Neuron (in vitro differentiated cells): ENCODE measurements at regions not wholly inside any gene's neighbourhood (a gene's known extent, or its start where the extent isn't known, plus 50 kb on each side); places are given as distances from the start of the nearest gene placed in this dataset.
"Not testable (repeated sequence)": the region's sequence is repeated elsewhere in the genome, so short reads cannot be mapped to it uniquely, and the experiment has no call there.

Source experiments
- H2AFZ ChIP-seq: one replicate; pipeline ENCODE4 v1.6.1; 2013; ENCODE audit warnings: low read depth, mild to moderate bottlenecking, inconsistent platforms, low read length, moderate library complexity
- H3K27me3 ChIP-seq: one replicate; pipeline ENCODE4 v1.6.1; 2013; ENCODE audit warnings: low read length; ENCODE audit not compliant: insufficient read depth
- H3K36me3 ChIP-seq: one replicate; pipeline ENCODE4 v1.6.1; 2013; ENCODE audit warnings: low read length; ENCODE audit not compliant: insufficient read depth
- H3K4me1 ChIP-seq: one replicate; pipeline ENCODE4 v1.6.1; 2013; ENCODE audit warnings: low read length; ENCODE audit not compliant: insufficient read depth
- H3K4me3 ChIP-seq: 2 replicates; pipeline ENCODE4 v1.5.1; 2013; ENCODE audit warnings: mild to moderate bottlenecking, low read length, moderate library complexity
- H3K9me3 ChIP-seq: one replicate; pipeline ENCODE4 v1.6.1; 2013; ENCODE audit warnings: low read length

DNA sequence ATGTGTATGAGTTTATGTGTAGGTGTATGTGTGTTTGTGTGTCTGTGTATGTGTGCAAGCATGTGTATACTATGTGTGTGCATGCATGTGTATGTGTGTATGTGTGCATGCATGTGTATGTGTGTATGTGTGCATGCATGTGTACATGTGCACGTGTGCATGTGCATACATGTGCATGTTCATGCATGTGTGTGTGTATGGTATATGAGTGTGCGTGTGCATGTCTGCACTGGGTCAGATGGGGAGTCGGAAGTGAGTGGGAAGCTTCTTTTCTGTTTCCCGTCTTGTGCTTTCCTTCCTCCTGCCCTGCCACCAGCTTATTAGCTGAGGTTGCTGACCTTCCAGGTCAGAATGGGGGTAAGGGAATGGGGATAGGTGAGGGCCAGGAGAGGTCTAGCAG is 174.7 kb downstream of the MAP2K4 start:
- Histone ChIP-seq H2AFZ (no peak overlapping the region), H3K4me1 (no peaks in the 10 kb centered on the region), H3K36me3 (no peaks in the 10 kb centered on the region), H3K4me3 (no peak overlapping the region), H3K9me3 (no peaks in the 10 kb centered on the region), H3K27me3 (no peaks in the 10 kb centered on the region)

GRCh38 chr17:12201294-12201880 is 180.7 kb downstream of the MAP2K4 start:
- Histone ChIP-seq H3K4me3 (no peak overlapping the region), H2AFZ (no peak overlapping the region), H3K4me1 (no peaks in the 10 kb centered on the region), H3K27me3 (no peaks in the 10 kb centered on the region), H3K9me3 (no peaks in the 10 kb centered on the region), H3K36me3 (no peaks in the 10 kb centered on the region)

- no peaks in the 10 kb centered on the region for H3K27me3 ChIP-seq
- no peaks in the 10 kb centered on the region for H3K9me3 ChIP-seq
- H3K4me3 ChIP-seq: no peak overlapping the region
- H3K36me3 ChIP-seq: no peaks in the 10 kb centered on the region
- H2AFZ ChIP-seq: no peak overlapping the region
- H3K4me1 ChIP-seq: no peaks in the 10 kb centered on the region
These were observed 189.0 kb downstream of the MAP2K4 start for GRCh38 chr17:12209632-12210191.

DNA sequence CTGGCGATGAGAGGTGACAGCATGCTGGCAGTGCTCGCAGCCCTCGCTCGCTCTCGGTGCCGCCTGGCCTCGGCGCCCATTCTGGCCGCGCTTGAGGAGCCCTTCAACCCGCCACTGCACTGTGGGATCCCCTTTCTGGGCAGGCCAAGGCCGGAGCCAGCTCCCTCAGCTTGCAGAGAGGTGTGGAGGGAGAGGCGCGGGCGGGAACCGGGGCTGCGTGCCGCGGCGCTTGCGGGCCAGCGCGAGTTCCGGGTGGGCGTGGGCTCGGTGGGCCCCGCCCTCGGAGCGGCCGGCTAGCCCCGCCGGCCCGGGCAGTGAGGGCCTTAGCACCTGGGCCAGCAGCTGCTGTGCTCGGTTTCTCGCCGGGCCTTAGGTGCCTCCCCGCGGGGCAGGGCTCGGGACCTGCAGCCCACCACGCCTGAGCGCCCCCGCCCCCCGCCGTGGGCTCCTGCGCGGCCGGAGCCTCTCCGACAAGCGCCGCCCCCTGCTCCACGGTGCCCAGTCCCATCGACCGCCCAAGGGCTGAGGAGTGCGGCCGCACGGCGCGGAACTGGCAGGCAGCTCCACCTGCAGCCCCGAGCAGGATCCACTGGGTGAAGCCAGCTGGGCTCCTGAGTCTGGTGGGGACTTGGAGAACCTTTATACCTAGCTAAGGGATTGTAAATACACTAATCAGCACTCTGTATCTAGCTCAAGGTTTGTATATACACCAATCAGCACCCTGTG is 200.2 kb downstream of the MAP2K4 start:
- not testable (repeated sequence) for H3K36me3 ChIP-seq, H3K4me3 ChIP-seq, H3K4me1 ChIP-seq, H3K9me3 ChIP-seq, H2AFZ ChIP-seq, H3K27me3 ChIP-seq

GRCh38 chr17:12222392-12222791 is 201.7 kb downstream of the MAP2K4 start:
- Histone ChIP-seq H3K4me1 (no peaks in the 10 kb centered on the region), H3K27me3 (peaks cover 3% of the 10 kb centered on the region), H3K36me3 (no peaks in the 10 kb centered on the region), H3K9me3 (no peaks in the 10 kb centered on the region), H2AFZ (no peak overlapping the region), H3K4me3 (no peak overlapping the region)

GRCh38 chr17:12227547-12227946 is 206.9 kb downstream of the MAP2K4 start:
- H2AFZ ChIP-seq: no peak overlapping the region
- H3K9me3 ChIP-seq: no peaks in the 10 kb centered on the region
- no peak overlapping the region for H3K4me3 ChIP-seq
- no peaks in the 10 kb centered on the region for H3K36me3 ChIP-seq
- peaks cover 3% of the 10 kb centered on the region for H3K27me3 ChIP-seq
- H3K4me1 ChIP-seq: no peaks in the 10 kb centered on the region

- Histone ChIP-seq H3K27me3 (no peaks in the 10 kb centered on the region), H2AFZ (no peak overlapping the region), H3K9me3 (no peaks in the 10 kb centered on the region), H3K4me1 (no peaks in the 10 kb centered on the region), H3K36me3 (no peaks in the 10 kb centered on the region), H3K4me3 (no peak overlapping the region)
These were observed 208.7 kb downstream of the MAP2K4 start for GRCh38 chr17:12229335-12229734.

DNA sequence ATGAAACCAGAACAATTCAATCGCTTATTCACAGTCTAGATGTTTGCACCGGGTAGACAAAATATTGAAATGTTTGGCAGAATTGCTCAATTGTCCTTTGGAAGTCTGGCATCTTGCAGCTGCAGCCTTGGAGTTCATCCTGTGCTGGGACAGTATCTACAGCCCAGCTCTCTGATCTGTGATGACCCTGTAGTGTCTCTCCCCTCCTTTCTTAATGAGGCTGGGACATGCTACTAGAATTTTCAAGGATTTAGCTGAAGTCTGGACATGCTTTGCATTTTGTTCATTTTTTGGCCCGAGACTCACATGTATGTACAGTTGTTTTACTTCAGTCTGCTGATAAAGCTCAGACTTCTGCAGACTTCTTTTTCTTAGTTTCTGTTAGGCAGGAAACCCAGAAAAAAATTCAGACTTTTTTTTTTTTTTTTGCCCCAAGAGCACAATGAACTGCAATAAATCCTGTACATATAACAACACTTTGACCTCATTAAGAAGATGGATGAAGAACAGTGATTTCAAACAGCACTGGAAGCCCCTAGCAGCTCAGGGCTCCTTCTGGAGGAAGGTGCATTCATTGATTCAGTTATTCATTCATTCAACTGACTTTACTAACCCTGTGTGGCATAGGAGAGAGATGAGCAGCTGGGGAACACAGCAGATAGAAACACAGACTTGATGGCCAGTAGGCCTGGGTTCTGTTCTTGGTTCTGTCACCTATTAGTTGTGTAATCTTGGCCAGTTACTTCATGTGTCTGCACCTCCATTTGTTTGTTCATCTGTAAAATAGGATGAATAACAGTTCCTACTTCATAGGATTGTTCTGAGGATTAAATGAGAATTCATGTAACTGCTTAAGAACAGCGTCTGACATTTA is 210.0 kb downstream of the MAP2K4 start:
- Histone ChIP-seq H3K4me3 (no peak overlapping the region), H3K4me1 (no peaks in the 10 kb centered on the region), H3K27me3 (no peaks in the 10 kb centered on the region), H3K36me3 (no peaks in the 10 kb centered on the region), H3K9me3 (no peaks in the 10 kb centered on the region), H2AFZ (no peak overlapping the region)

DNA sequence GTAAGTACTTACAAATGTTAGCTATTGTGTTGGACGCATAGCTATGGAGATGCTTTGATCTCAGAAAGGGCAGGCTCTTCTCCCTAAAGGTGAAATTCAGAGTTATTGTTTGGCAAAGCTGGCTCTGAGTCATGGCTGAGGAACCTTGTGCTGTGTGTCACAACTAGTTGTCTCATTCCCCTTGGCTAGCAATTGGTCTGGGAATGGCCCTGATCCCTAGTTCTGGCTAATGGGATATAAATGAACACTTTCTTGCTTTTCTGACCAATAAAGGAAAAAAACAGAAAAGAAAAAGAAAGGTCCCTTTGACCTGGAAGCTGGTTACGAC is 210.6 kb downstream of the MAP2K4 start:
- Histone ChIP-seq H3K27me3 (no peaks in the 10 kb centered on the region), H2AFZ (no peak overlapping the region), H3K4me1 (no peaks in the 10 kb centered on the region), H3K9me3 (no peaks in the 10 kb centered on the region), H3K4me3 (no peak overlapping the region), H3K36me3 (no peaks in the 10 kb centered on the region)

- not testable (repeated sequence) for H3K4me1 ChIP-seq, H3K27me3 ChIP-seq, H2AFZ ChIP-seq, H3K36me3 ChIP-seq, H3K4me3 ChIP-seq, H3K9me3 ChIP-seq
These were observed 218.3 kb downstream of the MAP2K4 start for GRCh38 chr17:12239021-12239420.

- no peak overlapping the region for H2AFZ ChIP-seq
- H3K27me3 ChIP-seq: peaks cover 3% of the 10 kb centered on the region
- no peak overlapping the region for H3K4me3 ChIP-seq
- H3K9me3 ChIP-seq: no peaks in the 10 kb centered on the region
- H3K4me1 ChIP-seq: no peaks in the 10 kb centered on the region
- H3K36me3 ChIP-seq: no peaks in the 10 kb centered on the region
These were observed 221.8 kb downstream of the MAP2K4 start for GRCh38 chr17:12242345-12242954.

GRCh38 chr17:12247761-12248160 is 227.1 kb downstream of the MAP2K4 start:
- no peaks in the 10 kb centered on the region for H3K36me3 ChIP-seq
- no peak overlapping the region for H3K4me3 ChIP-seq
- H2AFZ ChIP-seq: no peak overlapping the region
- H3K4me1 ChIP-seq: no peaks in the 10 kb centered on the region
- H3K9me3 ChIP-seq: no peaks in the 10 kb centered on the region
- peaks cover 1% of the 10 kb centered on the region for H3K27me3 ChIP-seq

GRCh38 chr17:12250973-12251372 is 230.3 kb downstream of the MAP2K4 start:
- H3K9me3 ChIP-seq: no peaks in the 10 kb centered on the region
- H2AFZ ChIP-seq: no peak overlapping the region
- no peak overlapping the region for H3K4me3 ChIP-seq
- no peaks in the 10 kb centered on the region for H3K4me1 ChIP-seq
- no peaks in the 10 kb centered on the region for H3K27me3 ChIP-seq
- no peaks in the 10 kb centered on the region for H3K36me3 ChIP-seq
